ENCODE measurements at regions not wholly inside any gene's neighbourhood (a gene's known extent, or its start where the extent isn't known, plus 50 kb on each side); places are given as distances from the start of the nearest gene placed in this dataset.
"Not testable (repeated sequence)": the region's sequence is repeated elsewhere in the genome, so short reads cannot be mapped to it uniquely, and the experiment has no call there.

DNA sequence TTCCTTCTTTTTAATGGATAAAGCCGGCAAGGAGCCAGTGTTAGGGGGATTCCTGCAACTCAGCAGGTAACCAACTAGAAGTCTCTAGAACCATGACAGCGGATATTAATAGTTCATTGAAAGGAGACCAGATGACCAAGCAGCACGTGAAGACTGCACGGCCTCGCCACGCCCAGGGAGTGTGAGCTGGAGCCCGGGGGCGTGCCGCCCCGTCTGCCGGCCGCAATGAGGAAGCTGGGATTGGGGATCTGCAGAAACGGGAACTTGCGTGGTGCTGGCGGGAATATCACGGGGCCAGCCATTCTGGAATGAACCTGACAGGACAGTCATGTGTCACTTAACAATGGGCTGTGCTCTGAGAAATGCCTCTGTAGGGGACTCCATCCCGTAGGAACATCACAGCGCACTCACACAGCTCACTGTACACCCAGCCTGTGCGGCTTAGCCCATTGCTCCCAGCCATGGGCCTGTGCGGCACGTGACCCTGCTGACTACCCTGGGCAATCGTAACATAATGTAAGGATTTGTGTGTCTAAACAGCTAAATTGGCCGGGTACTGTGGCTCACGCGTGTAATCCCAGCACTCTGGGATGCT, 4092.8 kb upstream of the TPTE start:
- not testable (repeated sequence) for H3K4me3 ChIP-seq (ENCODE audit: low read length)

DNA sequence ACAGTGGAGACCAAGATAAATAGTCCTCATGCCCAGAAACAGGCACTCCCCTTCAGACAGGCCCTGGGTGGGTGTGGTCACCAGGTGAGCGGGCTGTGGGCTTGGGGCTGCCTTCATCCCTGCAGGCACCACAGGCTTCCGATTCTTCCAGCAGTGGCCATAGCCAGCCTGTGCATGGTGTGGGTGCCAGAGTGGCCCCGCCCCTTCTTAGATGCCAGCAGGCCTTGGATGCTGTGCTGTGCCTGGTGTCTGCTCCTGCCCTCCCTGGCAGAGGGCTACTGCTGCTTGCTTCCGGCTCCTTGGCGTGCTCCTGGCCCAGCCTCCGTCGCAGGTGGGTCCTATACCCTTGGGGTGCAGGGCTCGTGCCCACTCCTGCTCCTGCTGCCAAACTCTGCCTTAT, 4091.5 kb upstream of the TPTE start:
- not testable (repeated sequence) for DNase-seq (ENCODE audit: low read depth, low spot score); H3K4me3 ChIP-seq (ENCODE audit: low read length)

More for the DNA sequence above, 4092.8 kb upstream of the TPTE start:
- not testable (repeated sequence) for DNase-seq (ENCODE audit: low read depth, low spot score)

DNA sequence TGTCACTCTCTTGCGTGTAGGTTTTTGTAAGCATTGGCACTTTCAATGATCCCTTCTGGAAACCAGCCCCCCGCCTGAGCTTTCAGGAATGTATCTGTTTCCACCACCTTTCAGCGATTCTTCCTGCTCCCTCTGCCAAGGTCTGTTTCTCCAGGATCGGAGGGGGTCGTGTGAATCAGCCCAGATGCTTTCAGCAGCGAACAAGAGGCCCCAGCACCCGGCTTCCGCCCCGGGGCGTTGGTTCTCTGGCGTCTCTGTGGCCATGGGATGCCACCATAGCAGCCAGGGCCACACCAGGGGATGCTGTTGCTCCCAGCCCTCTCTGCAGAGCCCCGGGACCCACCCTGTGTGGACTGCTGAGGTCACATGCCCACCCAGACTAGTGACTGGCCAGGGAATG, 4088.2 kb upstream of the TPTE start:
- H3K4me3 ChIP-seq (ENCODE audit: low read length); DNase-seq (ENCODE audit: low read depth, low spot score): not testable (repeated sequence)

DNA sequence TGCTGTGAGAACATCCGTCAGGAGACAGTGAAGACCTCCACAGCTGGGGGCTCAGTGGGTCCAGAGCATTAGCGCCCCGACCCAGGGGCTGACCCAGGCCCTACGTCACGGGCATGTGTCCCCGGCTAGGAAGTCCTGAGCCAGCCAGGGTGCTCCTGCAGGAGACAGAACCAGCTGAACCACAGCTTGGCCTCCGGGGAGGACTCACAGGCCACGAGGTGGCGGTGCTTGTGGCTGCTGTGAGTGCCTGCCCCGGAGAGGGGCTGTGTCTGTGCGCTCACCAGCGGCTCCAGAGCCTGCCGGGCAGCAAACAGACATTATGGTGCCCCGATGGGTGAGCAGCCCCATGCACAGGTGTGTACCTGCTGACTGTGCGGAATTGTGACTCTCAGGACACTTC, 4085.2 kb upstream of the TPTE start:
- not testable (repeated sequence) for DNase-seq (ENCODE audit: low read depth, low spot score); H3K4me3 ChIP-seq (ENCODE audit: low read length)

DNA sequence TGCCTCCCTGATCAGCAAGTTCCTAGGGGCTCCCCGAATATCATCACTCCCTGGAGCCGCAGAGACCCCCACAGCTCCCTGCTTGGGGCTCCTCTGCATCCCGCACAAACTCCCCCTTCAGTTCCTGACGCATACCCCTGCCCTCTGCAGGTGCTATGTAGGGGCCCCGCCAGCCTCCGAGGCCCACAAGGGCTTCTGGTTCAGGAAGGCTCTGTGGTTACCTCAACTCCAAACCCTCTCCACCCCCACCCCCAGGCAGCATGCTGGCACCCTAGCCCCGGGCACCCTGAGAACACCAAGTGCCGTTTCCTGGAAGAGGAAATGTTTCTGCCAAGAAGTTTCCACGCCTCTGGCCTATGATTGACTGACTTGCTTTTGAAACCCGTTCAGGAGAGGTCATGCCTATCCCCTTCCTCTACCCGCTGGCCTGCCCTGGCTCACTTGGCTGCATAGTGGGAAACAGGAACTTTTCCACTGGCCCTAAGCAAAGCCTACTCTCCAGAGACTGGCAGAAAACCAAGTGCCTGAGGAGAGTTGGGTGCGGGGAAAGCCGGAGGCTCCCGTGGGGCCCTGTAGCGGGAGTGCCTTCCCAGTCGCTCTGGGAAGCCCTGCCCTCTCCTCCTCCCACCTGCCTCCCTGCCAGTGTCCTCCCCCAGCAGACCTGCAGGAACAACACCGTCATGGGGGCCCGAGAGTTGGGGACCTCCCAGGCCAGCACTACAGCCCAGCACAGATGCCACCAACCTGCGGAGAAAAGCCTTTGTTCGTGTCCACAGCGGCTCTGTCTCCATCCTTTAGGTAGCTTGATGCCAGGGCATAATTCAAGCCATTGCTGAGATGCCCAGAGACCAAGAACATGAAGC, 4084.2 kb upstream of the TPTE start:
- H3K4me3 ChIP-seq (ENCODE audit: low read length); DNase-seq (ENCODE audit: low read depth, low spot score): not testable (repeated sequence)

DNA sequence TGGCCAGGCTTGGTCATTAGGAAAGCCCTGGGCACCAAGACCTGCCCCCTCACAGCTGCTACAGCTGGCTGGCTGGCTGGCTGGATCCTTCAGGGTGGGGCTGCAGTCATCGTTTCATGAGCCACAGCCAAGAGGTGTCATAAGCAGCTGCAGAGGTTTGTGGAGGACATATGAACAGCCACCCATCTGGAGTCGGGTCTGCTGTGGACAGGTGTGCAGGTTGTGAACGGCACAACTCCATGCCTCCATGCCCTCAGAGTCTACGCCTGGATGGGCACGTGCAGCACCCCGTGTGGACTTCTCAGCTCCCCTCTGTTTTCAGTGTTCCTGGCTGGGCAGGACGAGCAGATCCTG, 4083.6 kb upstream of the TPTE start:
- peak; percentile 16 for DNase-seq (ENCODE audit: low read depth, low spot score)
- H3K4me3 ChIP-seq (ENCODE audit: low read length): not testable (repeated sequence)

DNA sequence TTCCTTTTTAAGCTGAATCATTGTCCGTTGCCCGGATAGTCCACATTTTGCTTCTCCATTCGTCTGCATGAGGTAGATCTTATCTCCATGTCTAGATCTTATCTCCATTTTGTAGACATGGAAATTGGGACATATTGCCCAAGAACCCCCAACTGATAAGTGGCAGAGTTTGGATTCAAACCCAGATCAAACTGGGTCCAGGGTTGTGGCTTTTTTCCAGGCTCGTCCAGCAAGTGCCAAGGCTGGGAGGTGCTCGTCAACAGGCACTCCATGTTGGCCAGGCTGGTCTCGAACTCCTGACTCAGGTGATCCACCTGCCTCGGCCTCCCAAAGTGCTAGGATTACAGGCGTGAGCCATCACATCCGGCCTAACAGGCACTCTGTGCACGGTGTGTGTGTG, 4082.3 kb upstream of the TPTE start:
- not testable (repeated sequence) for H3K4me3 ChIP-seq (ENCODE audit: low read length); DNase-seq (ENCODE audit: low read depth, low spot score)

DNA sequence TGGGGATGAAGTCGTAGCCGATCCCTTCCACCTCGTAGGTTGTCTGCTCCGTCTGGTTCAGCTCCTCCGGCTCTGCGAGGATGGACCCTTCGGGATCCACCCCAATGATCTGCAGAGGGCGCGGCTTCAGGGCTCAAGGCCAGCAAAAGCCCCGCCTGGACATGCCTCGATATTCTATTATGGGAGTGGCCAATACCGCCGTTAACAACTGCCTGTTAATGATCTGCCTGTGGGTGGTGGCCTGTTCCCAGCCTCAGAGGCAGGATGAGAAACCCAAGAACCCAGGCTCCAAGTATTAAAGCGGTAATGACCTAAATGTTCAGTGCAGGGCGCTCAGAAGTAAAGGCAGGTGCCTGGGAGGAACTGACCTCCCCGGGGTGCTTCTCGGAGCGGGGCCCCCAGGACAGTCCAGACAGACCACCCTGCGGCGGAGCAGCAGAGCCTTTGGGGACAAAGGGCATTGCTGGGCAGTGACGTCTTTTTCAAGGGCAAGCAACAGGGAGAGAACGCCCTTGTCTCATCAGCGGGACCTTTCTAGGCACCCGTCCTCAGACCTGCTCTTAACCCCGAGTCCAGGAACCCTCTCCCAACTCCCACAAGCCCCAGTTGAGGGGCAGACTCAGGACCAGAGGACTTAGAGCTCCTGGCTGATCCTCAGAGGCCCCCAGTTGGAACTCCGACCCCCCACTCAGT, 4066.6 kb upstream of the TPTE start:
- not testable (repeated sequence) for H3K4me3 ChIP-seq (ENCODE audit: low read length); DNase-seq (ENCODE audit: low read depth, low spot score)

DNA sequence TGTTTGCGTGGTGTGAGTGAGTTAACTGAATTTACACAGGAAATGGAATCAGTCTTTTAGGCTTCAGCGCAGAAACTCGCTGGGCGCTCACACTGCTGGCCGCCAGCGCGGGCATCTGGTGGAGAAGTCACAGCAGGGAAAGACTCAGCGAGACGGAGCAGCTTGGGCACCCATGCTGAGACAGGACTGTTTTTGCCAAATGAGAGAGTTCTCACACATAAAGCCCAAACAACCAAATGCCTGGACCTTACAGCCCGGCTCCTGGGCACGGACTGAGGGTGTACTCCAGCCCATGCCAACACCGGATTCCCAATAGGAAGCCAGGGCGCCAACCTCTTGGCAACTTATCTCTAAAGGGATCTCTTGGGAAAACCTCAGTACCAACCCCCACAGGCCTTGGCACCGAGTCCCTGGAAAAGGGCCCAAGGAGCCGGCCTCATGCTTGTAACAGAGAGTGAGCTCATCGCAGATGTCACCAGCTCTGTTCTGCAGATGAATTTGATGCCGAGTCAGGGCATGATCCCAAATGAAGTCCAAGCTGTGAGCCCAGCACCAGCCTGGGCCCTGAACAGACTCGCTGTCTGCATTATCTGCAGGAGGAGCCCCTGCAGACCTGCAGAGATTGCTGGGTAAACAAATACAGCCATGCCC, 4065.2 kb upstream of the TPTE start:
- not testable (repeated sequence) for H3K4me3 ChIP-seq (ENCODE audit: low read length); DNase-seq (ENCODE audit: low read depth, low spot score)

DNA sequence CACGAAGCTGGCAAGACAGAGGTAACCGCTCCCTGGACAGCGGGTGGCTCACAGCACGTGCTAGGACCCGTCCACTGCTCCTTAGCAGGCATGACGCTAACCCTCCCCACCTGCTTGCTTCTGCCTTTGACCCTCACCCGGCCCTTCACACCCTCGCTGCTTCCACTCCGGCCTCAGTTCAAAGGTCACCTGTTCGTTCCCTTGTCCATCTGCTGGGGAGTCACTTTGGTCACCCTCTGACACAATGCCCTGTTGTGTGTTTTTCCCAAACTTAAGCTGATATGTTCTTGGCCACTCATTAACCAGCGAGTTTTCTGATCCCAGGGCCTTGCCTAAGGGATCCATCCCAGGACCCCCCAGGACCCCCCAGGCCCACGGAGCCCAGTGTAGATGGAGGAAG, 4061.6 kb upstream of the TPTE start:
- DNase-seq (ENCODE audit: low read depth, low spot score); H3K4me3 ChIP-seq (ENCODE audit: low read length): not testable (repeated sequence)

DNA sequence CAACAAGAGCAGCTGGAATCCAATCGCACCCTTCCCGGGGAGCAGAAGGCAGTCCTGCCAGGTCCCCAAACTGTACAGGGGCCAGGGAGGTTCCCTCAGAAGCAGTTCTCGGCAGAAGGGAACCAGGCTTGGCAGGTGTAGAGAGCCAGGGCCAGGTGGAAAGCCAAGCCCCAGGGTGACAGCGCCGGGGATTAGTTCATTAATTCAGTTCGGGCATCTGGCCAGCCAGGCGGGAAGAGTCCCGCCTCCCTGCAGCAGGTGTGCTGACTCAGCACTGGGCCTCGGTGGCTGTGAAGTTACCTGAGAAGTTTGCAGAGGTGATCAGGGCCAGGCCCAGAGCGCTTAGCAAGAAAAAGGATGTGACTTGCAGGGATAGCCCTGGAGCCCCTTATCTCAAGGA, 4060.0 kb upstream of the TPTE start:
- H3K4me3 ChIP-seq (ENCODE audit: low read length); DNase-seq (ENCODE audit: low read depth, low spot score): not testable (repeated sequence)

DNA sequence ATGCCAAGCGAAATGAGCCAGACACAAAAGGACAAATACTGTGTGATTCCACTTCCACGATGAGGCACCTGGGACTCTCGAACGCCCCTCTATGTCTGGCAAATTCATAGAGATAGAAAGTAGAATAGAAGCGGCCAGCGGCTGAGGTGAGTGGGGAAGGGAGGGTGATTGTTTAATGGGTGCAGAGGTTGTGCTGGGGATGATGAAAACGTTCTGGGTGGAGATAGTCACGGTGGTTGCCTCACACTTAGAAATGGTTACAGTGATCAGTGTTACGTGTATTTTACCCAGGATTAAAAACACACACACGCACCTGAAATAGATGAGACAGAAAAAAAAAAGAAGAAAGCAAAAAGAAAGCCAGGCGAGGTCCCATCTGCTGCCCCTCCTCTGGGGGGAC, 4057.0 kb upstream of the TPTE start:
- not testable (repeated sequence) for H3K4me3 ChIP-seq (ENCODE audit: low read length); DNase-seq (ENCODE audit: low read depth, low spot score)

DNA sequence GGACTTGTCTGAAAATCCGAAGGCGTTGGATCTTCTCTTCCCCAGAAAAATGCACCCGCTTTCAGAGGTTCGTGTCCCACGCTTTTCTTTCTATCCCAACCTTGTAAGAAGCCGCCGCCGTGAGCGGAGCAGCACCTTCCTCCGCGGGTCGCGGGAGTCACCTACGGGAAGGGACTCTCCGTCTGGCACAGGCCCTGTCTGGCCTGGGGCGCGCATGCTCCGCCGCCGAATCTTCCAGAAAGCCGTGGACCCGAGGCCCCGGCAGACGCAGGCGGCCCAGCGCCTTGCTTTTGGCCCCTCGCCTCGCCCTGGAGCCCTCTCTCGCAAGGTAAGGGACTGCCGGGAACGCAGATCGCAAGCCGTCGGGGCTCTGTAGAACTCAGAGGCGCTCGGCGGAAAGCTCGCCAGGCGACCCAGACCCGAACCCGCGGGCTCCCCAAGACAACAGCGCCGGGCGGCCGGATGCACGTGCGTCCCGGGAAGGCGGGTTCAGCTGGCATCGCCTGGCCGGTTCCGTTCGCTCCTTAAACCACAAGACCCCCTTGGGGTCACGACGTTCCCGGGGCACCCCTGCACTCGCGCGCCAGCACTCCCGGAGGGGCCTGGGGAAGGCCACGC, 4055.2 kb upstream of the TPTE start:
- not testable (repeated sequence) for H3K4me3 ChIP-seq (ENCODE audit: low read length); DNase-seq (ENCODE audit: low read depth, low spot score)

DNA sequence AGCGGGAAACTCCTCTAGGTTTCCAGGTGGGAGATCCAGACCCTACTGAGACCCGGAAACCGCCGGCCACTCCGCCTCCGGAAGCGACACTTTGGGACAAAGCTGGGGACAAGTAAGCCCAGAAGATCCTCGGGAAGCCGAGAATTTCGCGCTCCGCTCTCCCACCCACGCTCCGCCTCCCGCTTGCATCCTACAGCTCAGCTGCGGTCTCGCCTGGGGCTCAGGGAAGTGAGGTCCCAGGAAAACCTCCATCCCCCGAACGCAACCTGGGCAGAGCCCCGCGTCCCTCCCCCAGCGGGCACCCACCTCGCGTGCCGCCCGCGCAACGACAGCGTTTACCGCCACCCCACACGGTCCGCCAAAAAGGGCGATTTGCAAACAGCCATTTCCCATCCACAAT, 4054.7 kb upstream of the TPTE start:
- DNase-seq (ENCODE audit: low read depth, low spot score); H3K4me3 ChIP-seq (ENCODE audit: low read length): not testable (repeated sequence)

DNA sequence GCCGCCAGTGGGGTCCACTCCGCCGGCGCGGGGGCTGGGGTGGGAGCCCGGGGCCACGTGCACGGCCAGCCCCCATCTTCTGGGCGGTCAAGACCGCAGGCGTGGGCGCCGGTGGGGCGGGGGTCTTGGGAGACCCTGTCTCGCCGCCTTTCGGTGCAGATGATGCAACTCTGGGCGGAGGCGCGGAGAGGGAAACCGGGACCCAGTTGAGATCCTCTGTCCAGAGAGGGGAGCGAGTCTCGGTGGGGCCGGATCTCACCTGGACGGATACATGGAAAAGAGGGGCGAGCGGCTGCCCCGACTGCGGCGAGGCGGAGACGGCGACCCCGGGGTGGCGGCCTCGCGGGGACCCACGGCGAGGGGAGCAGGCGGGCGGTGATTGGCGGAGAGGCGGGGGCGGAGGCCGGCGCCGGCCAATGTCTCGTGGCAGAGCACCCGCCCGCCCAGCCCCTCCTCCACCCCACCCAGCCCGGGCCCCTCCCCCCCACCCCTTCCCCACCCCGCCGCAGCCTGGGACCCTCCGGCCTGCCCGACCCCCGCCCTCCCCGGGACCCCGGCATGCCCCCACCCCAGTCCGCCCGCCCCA, 4054.1 kb upstream of the TPTE start:
- DNase-seq (ENCODE audit: low read depth, low spot score): not testable (repeated sequence)

DNA sequence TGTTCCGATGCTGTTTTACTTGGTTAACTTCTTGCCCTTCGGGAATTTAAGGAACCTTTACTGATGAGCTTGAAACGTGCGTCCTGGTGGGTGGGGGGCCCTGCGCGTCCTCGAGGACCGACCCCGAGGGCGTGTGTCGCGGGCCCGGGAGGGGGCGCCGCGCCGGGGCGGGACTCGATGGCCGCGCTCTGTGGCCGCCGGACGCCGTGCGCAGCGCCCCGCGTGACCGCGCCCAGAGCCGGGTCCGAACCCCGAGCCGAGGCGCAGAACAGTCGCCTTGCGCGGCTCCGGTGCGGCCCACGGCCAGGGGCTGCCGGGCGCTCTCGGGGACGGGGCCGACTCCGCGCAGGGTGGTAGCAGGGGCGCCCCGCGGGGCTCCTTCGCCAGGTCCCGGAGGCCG, 4053.5 kb upstream of the TPTE start:
- DNase-seq (ENCODE audit: low read depth, low spot score); H3K4me3 ChIP-seq (ENCODE audit: low read length): not testable (repeated sequence)

More for the DNA sequence above, 4054.1 kb upstream of the TPTE start:
- not testable (repeated sequence) for H3K4me3 ChIP-seq (ENCODE audit: low read length)

DNA sequence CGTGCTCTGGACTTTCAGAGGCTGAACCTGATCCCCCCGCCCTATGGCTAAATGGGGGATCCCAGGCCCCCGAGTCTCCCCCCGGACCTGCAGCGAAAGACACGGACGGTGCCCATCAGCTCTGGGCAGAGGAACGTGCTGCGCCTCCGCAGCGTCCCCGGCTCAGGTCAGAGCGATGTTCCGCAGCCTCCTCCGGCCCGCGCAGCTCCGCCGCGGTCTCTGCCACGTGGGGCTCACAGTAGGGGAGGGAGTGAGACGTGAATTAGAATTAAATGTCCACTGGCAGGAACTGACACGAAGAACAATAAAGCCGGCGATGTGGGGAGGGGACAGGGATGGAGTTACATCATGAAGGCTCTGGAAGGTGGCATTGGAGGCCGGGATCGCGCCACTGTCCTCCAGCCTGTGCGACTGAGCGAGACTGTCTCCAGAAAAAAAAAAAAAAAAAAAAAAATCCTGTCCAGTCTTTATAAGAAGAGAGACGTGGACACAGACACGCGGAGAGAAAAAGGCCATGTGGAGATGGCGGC, 4053.0 kb upstream of the TPTE start:
- DNase-seq (ENCODE audit: low read depth, low spot score); H3K4me3 ChIP-seq (ENCODE audit: low read length): not testable (repeated sequence)

DNA sequence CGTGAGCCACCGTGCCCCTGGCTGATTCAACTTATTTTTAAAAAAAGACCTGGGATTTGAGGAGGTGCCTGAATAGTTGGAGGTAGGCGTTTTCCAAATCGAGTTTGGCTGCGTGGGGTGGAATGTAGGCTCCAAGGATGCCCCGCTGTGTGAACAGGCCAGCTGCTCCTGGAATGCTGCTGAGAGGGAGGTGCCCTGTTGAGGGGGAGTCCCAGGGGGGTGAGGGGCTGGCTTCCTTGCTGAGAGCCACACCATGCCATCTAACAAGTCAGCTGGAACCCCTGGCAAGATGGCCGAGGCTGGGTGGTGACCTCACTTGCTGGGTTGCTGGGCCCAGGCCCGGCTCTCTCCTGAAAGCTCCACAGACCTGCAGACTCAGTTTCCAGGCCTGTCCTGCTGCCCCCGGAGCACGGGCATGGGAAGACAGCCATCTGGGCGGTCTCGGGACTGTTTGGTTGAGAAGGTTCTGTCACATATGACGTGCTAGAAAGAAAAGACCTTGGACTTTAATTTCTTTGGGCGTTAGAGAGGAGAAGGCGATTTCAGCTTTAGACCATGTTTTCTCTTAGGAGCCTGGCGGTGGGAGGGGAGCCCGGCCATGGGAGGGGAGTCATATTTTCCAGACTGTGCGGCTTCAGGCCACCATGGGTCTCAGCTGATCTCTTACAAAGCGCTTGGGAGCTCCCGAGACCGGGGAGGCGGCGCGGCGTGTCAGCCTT, 4047.0 kb upstream of the TPTE start:
- not testable (repeated sequence) for H3K4me3 ChIP-seq (ENCODE audit: low read length); DNase-seq (ENCODE audit: low read depth, low spot score)
